Stimulated activated memory B cell treated with anti-CD40 and anti-IgM and Interleukin-4, amounts not matched to agents 10 μg/mL and 1 μg/mL and 100 μg/mL, for 72 hours (primary cell): ENCODE measurements at regions not wholly inside any gene's neighbourhood (a gene's known extent, or its start where the extent isn't known, plus 50 kb on each side); places are given as distances from the start of the nearest gene placed in this dataset.
"Not testable (repeated sequence)": the region's sequence is repeated elsewhere in the genome, so short reads cannot be mapped to it uniquely, and the experiment has no call there.

Experiments
- ATAC-seq: fragments of 150-1000 bp; cut with Tn5 transposase; 2 replicates; pipeline ENCODE4 v1.10.0; 2021
- H3K27ac Mint-ChIP-seq: one replicate; pipeline ENCODE4 v1.8.0; 2022; ENCODE audit warnings: mild to moderate bottlenecking, mixed read lengths
- H3K27me3 Mint-ChIP-seq: one replicate; pipeline ENCODE4 v1.8.0; 2022; ENCODE audit warnings: mixed read lengths
- H3K36me3 Mint-ChIP-seq: one replicate; pipeline ENCODE4 v1.8.0; 2022; ENCODE audit warnings: mixed read lengths
- H3K4me1 Mint-ChIP-seq: one replicate; pipeline ENCODE4 v1.8.0; 2022; ENCODE audit warnings: mixed read lengths
- H3K4me3 Mint-ChIP-seq: one replicate; pipeline ENCODE4 v1.8.0; 2022; ENCODE audit warnings: mild to moderate bottlenecking, moderate library complexity, mixed read lengths
- H3K9me3 Mint-ChIP-seq: one replicate; pipeline ENCODE4 v1.8.0; 2022; ENCODE audit warnings: mixed read lengths

GRCh38 chr6:43934803-43935602 is 165.0 kb downstream of the VEGFA start:
- ATAC-seq, result no peak
- peaks cover 6% of the 10 kb centered on the region for H3K4me1 Mint-ChIP-seq
- H3K27ac Mint-ChIP-seq, result no peak overlapping the region
- no peaks in the 10 kb centered on the region for H3K9me3 Mint-ChIP-seq
- no peaks in the 10 kb centered on the region for H3K36me3 Mint-ChIP-seq
- H3K4me3 Mint-ChIP-seq, result no peak overlapping the region
- no peaks in the 10 kb centered on the region for H3K27me3 Mint-ChIP-seq

DNA sequence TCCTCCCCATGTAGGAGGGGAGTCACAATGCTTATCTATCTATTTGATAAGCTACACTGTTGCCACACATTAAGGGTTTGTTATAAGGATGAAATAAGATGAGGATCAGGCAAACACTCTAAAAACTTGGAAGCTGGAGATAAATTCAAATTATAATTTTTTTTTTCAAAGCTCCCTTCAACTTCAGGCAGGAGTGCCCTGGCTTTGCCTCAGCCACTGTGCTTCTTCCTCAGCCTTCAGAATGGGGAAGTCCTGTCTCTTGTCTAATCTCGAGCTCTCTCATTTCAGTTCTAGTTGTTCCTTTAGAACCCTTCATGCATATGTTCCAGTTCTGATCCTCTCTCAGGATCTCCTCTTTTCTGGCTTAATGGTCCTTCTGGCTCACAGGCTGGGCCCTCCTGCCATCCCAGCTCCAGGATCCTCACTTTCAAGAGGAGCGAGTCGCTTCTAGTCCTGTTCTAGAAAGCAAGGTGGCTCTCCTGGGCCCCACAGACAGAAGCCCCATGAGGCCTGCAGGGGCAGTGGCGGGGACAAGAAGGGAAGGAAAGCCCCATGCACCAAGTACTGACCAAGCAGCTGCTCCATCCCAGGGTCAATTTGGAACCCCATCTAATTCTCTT is 164.3 kb downstream of the VEGFA start:
- H3K36me3 Mint-ChIP-seq, result no peaks in the 10 kb centered on the region
- no peak for ATAC-seq
- H3K27me3 Mint-ChIP-seq, result no peaks in the 10 kb centered on the region
- no peaks in the 10 kb centered on the region for H3K9me3 Mint-ChIP-seq
- H3K4me3 Mint-ChIP-seq, result no peak overlapping the region
- peaks cover 6% of the 10 kb centered on the region for H3K4me1 Mint-ChIP-seq
- no peak overlapping the region for H3K27ac Mint-ChIP-seq

DNA sequence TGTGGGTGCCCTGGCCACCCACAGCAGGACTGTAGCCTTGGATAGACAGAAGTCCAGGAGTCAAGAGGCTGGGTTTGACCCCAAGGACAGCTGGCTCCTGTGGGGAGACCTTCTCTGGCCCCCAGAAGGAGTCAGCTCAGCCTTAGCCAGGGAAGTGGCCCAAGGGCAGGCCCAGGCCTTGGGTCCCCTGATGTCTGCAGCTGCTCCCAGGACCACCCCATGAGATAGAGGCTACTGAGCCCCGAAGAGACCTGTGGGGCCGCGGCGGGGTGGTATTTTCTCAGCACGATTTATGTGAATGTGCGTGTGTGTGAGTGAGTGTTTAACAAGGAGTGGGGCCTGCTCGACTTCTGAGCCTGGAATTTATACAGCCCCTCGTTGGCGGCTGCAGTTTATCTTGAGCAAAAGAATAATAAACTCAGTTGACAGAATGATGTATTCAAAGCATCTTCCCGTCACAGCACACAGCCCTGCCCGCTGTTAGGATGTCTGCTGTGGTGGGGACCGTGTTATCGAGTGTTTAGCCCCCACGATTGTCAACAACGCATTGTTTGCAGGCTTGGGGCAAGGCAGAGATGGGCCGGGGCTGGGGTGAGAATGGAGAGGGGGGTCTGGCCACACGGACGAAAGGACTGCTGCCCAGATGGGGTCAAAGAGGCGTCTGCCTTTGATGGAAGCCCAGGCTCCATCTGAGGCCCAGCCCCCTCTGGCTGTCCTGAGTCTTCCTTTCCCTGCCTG is 163.3 kb downstream of the VEGFA start:
- ATAC-seq, result no peak
- H3K36me3 Mint-ChIP-seq, result no peaks in the 10 kb centered on the region
- H3K27ac Mint-ChIP-seq, result no peak overlapping the region
- H3K4me1 Mint-ChIP-seq, result peaks cover 10% of the 10 kb centered on the region
- H3K4me3 Mint-ChIP-seq, result no peak overlapping the region
- no peaks in the 10 kb centered on the region for H3K9me3 Mint-ChIP-seq
- H3K27me3 Mint-ChIP-seq, result no peaks in the 10 kb centered on the region

DNA sequence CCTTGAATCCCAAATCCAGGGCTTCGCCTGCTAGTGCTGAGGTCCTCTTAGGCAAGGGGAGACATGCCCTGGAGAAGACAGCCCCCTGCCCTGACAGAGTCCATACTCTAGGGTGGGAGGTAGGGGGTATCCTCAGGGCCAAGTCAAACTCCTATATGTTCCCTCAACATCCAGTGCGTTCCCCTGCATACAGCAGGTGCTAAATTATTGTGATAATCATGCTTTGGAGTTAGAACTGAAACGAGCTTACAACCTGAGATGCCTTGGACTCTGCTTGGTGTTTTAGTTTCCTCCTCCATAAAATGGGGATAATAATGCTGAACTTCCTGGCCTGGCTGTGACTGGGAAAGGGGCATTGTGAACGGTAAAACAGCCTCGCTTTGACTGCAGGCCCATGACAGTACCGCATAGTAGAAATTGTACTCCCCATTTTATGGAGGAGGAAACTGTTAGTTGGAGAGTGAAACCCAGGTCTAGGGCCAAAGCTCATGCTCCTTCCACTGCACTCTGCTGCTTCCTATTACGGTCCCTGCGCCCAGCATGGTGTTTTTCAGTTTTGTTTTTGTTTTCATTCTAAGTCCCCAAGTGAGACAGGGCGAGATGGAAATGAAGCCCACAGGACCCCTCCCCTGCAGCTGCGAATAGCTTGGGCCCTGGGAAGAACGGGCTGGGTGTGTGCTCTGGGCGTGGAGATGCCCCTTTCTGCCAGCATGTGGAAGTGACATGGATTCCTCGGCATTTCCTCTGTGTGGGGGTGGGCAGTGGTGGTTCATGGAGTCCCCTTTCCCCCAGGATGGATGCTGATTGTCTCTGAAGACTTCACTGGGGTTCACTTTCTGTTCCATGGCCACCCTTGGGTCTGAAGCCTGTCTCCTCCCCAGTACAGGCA is 162.5 kb downstream of the VEGFA start:
- no peaks in the 10 kb centered on the region for H3K9me3 Mint-ChIP-seq
- no peak for ATAC-seq
- no peaks in the 10 kb centered on the region for H3K27me3 Mint-ChIP-seq
- H3K36me3 Mint-ChIP-seq, result no peaks in the 10 kb centered on the region
- no peak overlapping the region for H3K27ac Mint-ChIP-seq
- no peak overlapping the region for H3K4me3 Mint-ChIP-seq
- peaks cover 18% of the 10 kb centered on the region for H3K4me1 Mint-ChIP-seq

GRCh38 chr6:43931201-43931600 is 161.2 kb downstream of the VEGFA start:
- no peaks in the 10 kb centered on the region for H3K27me3 Mint-ChIP-seq
- ATAC-seq, result no peak
- H3K27ac Mint-ChIP-seq, result no peak overlapping the region
- no peaks in the 10 kb centered on the region for H3K9me3 Mint-ChIP-seq
- H3K36me3 Mint-ChIP-seq, result no peaks in the 10 kb centered on the region
- no peak overlapping the region for H3K4me3 Mint-ChIP-seq
- peaks cover 26% of the 10 kb centered on the region for H3K4me1 Mint-ChIP-seq

- no peak overlapping the region for H3K27ac Mint-ChIP-seq
Observed at GRCh38 chr6:43930440-43931154, 160.6 kb downstream of the VEGFA start.

DNA sequence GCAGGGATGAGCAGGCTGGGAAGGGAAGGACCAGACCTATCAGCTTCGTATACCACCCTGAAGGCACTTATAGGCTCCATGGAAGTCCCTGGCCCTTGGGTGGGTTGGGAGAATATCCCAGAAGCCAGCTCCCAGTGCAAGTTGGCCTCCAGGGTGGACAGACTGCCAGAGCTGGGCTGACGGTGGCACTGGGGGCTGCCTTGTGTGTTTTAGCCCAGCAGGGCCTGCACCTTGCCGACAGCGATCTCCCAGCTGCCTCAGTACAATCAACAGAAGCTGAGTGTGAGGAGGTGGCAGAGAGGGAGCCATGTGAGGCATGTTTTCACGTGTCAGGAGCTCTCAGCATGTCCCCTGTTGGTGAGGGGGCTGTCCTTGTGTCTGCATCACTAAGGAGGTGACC is 159.5 kb downstream of the VEGFA start:
- H3K4me3 Mint-ChIP-seq, result no peak overlapping the region
- ATAC-seq, result no peak
- H3K27me3 Mint-ChIP-seq, result no peaks in the 10 kb centered on the region
- no peaks in the 10 kb centered on the region for H3K9me3 Mint-ChIP-seq
- H3K27ac Mint-ChIP-seq, result no peak overlapping the region
- H3K4me1 Mint-ChIP-seq, result peaks cover 20% of the 10 kb centered on the region
- H3K36me3 Mint-ChIP-seq, result no peaks in the 10 kb centered on the region

More at GRCh38 chr6:43930440-43931154, 160.6 kb downstream of the VEGFA start:
- no peak for ATAC-seq
- no peaks in the 10 kb centered on the region for H3K9me3 Mint-ChIP-seq
- H3K4me1 Mint-ChIP-seq, result peaks cover 22% of the 10 kb centered on the region
- H3K4me3 Mint-ChIP-seq, result no peak overlapping the region
- H3K27me3 Mint-ChIP-seq, result no peaks in the 10 kb centered on the region
- H3K36me3 Mint-ChIP-seq, result no peaks in the 10 kb centered on the region

GRCh38 chr6:43927532-43928210 is 157.7 kb downstream of the VEGFA start:
- H3K4me3 Mint-ChIP-seq, result no peak overlapping the region
- ATAC-seq, result peak; percentile 49
- no peaks in the 10 kb centered on the region for H3K27me3 Mint-ChIP-seq
- H3K9me3 Mint-ChIP-seq, result no peaks in the 10 kb centered on the region
- H3K4me1 Mint-ChIP-seq, result peaks cover 30% of the 10 kb centered on the region
- no peaks in the 10 kb centered on the region for H3K36me3 Mint-ChIP-seq
- H3K27ac Mint-ChIP-seq, result peak overlapping the region; percentile 33

DNA sequence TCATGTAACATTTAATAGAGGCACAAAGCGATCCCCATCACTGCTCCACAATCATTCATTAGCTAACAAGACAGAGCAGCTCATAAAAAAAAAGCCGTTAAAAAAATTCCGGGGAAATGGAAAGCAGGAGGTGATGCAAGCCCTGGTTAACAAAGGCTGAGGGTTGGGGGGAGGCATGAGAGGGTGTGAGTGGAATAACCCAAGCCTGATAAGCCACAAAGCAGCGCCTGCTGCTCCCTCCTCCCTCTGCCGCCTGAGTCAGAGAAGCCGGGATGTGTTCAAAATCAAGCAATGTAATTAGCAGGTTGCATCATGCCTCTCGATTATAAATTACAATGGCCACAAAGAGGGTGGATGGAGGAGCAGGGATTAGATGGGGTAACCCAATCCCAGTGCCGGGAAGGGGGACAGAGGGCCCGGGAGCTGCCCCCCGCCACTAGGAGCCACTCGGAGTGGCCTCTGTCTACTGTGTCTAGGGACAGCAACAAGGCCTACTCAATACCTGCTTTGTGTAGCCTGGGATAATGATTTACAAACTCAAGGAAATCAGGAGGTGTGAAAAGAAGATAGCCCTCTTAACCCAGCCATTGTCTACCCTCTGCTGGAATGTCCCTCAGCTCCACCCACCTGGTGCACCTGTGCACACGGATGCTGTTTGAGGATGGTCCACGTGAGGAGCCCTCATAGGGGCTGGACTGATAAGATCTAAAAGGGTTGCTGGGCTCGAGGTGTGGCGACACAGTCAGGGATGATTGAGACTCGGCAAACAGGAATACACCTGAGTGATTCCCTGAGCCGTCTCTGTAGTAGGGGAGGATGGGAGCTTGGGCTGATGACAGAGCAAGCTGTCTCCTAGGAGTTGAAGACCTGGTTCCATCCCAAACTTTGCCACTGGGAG is 156.9 kb downstream of the VEGFA start:
- Mint-ChIP-seq H3K36me3 (no peaks in the 10 kb centered on the region), H3K27me3 (no peaks in the 10 kb centered on the region), H3K4me3 (no peak overlapping the region), H3K27ac (no peak overlapping the region), H3K9me3 (no peaks in the 10 kb centered on the region), H3K4me1 (peaks cover 30% of the 10 kb centered on the region)
- no peak for ATAC-seq

DNA sequence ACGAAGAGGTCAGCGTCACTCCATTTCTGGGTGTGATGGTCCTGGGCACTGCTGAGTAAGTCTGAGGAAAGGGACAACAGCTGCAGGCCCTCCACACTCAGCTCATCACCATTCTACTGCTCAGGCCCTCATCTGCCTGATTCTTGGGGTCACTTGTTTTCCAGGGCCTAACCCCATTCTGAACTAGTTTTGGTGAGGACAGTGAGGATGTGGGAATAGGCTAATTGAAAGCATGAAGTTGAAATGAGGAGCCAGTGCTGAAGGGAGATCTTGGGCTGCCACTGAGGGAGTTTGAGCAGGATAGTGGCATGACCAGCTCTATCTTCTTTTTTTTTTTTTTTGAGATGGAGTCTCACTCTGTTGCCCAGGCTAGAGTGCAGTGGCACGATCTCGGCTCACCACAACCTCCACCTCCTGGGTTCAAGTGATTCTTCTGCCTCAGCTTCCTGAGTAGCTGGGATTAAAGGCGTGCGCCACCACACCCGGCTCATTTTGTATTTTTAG is 155.7 kb downstream of the VEGFA start:
- H3K36me3 Mint-ChIP-seq, H3K4me3 Mint-ChIP-seq, H3K9me3 Mint-ChIP-seq, ATAC-seq, H3K27ac Mint-ChIP-seq, H3K27me3 Mint-ChIP-seq: not testable (repeated sequence)
- peaks cover 30% of the 10 kb centered on the region for H3K4me1 Mint-ChIP-seq

GRCh38 chr6:43924222-43924702 is 154.3 kb downstream of the VEGFA start:
- peak; percentile 81 for ATAC-seq
- Mint-ChIP-seq H3K27ac (no peak overlapping the region), H3K27me3 (no peaks in the 10 kb centered on the region), H3K9me3 (no peaks in the 10 kb centered on the region), H3K36me3 (no peaks in the 10 kb centered on the region), H3K4me3 (no peak overlapping the region), H3K4me1 (peaks cover 30% of the 10 kb centered on the region)

GRCh38 chr6:43923376-43924221 is 153.6 kb downstream of the VEGFA start:
- H3K27me3 Mint-ChIP-seq, result no peaks in the 10 kb centered on the region
- H3K4me1 Mint-ChIP-seq, result peaks cover 29% of the 10 kb centered on the region
- no peak overlapping the region for H3K4me3 Mint-ChIP-seq
- no peak for ATAC-seq
- H3K36me3 Mint-ChIP-seq, result no peaks in the 10 kb centered on the region
- H3K9me3 Mint-ChIP-seq, result no peaks in the 10 kb centered on the region
- H3K27ac Mint-ChIP-seq, result no peak overlapping the region
